ENCODE measurements at regions not wholly inside any gene's neighbourhood (a gene's known extent, or its start where the extent isn't known, plus 50 kb on each side); places are given as distances from the start of the nearest gene placed in this dataset.

GRCh38 chr13:34764246-34764645 is 177.8 kb upstream of the NBEA start:
- no peak for TF ChIP-seq POLR2A (IDR thresholded peaks at IDR 0.05; ENCODE audit: low read length)
- no peak for TF ChIP-seq GATA1 (IDR thresholded peaks at IDR 0.05; ENCODE audit: low read depth, low read length)

Data from erythroblast (primary cell).